VCaP (cell line): ENCODE measurements at regions not wholly inside any gene's neighbourhood (a gene's known extent, or its start where the extent isn't known, plus 50 kb on each side); places are given as distances from the start of the nearest gene placed in this dataset.

Experiments used
- H3K27ac ChIP-seq: fragments of 450-650 bp; 2 replicates; pipeline ENCODE4 v1.5.1; 2017
- CTCF ChIP-seq: fragments of 450-650 bp; conservative IDR thresholded peaks from 2 replicates; pipeline ENCODE4 v1.5.1; 2017; ENCODE audit warnings: mild to moderate bottlenecking, moderate library complexity

GRCh38 chr18:2325308-2325849, 245.9 kb downstream of the METTL4 start:
- H3K27ac ChIP-seq: no peak overlapping the region
- no peak for TF ChIP-seq CTCF

- TF ChIP-seq CTCF: no peak
- no peak overlapping the region for H3K27ac ChIP-seq
Measured at GRCh38 chr18:2325933-2326332, 245.4 kb downstream of the METTL4 start.

- H3K27ac ChIP-seq: no peak overlapping the region
- TF ChIP-seq CTCF: no peak
Measured at GRCh38 chr18:2326999-2327398, 244.3 kb downstream of the METTL4 start.

GRCh38 chr18:2330764-2331163, 240.5 kb downstream of the METTL4 start:
- no peak for TF ChIP-seq CTCF
- no peak overlapping the region for H3K27ac ChIP-seq

GRCh38 chr18:2331491-2331890, 239.8 kb downstream of the METTL4 start:
- no peak overlapping the region for H3K27ac ChIP-seq
- no peak for TF ChIP-seq CTCF

- no peak for TF ChIP-seq CTCF
- no peak overlapping the region for H3K27ac ChIP-seq
Measured at GRCh38 chr18:2336690-2337392, 234.5 kb downstream of the METTL4 start.

GRCh38 chr18:2337552-2338141, 233.7 kb downstream of the METTL4 start:
- H3K27ac ChIP-seq: no peak overlapping the region
- no peak for TF ChIP-seq CTCF
